HG03460 (cell line): ENCODE measurements at regions not wholly inside any gene's neighbourhood (a gene's known extent, or its start where the extent isn't known, plus 50 kb on each side); places are given as distances from the start of the nearest gene placed in this dataset.
"Not testable (repeated sequence)": the region's sequence is repeated elsewhere in the genome, so short reads cannot be mapped to it uniquely, and the experiment has no call there.

Source experiments
- ATAC-seq: cut with Tn5 transposase; IDR thresholded peaks from one replicate; pipeline ENCODE4 v1.9.1; 2021; ENCODE audit not compliant: unreplicated experiment

DNA sequence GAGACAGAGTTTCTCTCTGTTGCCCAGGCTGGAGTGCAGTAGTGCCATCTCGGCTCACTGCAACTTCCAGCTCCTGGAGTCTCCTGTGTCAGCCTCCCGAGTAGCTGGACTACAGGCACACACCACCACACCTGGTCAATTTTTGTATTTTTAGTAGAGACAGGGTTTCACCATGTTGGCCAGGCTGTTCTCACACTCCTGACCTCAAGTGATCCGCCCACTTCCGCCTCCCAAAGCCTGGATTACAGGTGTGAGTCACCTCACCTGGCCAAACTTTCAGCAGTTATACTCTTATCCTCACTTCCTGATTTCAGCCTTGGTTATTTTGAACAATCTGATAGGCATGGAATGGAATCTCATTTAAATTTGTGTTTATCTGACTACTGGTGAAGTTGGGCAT is 763.0 kb upstream of the TMEM132C start:
- not testable (repeated sequence) for ATAC-seq

GRCh38 chr12:127504874-127505273 is 762.1 kb upstream of the TMEM132C start:
- ATAC-seq: no peak

DNA sequence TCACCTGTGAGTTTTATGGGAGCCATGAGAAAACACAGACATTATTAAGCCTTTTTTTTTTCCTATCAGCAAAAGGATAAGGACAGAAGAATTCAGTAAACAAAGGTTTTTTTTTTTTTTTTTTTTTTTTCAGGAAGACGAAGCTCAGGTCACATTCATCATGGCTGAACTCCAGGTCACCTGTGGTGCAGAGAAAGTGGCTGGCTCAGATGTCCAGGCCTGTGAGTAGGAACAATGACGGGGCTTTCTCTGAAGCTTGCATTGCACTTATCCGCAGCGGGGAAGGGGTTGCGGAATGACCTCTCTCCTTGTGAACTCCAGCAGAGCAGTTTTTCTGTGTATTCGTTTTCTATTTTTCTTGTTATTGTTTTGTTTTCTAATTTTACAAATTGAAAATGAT is 759.6 kb upstream of the TMEM132C start:
- ATAC-seq: no peak

- ATAC-seq: no peak
Measured at GRCh38 chr12:127509066-127509778, 757.7 kb upstream of the TMEM132C start.

DNA sequence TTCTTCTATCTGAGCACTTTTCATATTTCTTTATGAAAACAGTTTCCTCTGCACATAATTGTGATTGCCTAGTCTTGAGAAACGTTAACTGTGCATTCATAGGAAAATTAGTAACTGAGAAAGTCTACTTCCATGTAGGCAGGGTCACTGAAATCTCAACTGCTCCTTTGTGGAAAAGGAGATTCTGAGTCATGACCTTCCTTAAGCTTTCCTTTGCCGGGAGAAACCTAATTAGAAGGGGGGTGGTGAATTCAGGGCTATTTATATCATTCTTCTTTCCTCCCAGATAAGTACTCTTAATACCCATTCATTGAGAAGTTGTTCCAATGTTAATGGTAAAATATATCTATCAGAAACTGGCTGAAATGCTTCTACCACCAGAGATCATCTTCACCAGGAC is 751.0 kb upstream of the TMEM132C start:
- no peak for ATAC-seq

- ATAC-seq: no peak
Measured at GRCh38 chr12:127516467-127516866, 750.5 kb upstream of the TMEM132C start.

GRCh38 chr12:127519779-127520178 is 747.2 kb upstream of the TMEM132C start:
- no peak for ATAC-seq

- no peak for ATAC-seq
Measured at GRCh38 chr12:127526925-127527324, 740.0 kb upstream of the TMEM132C start.

DNA sequence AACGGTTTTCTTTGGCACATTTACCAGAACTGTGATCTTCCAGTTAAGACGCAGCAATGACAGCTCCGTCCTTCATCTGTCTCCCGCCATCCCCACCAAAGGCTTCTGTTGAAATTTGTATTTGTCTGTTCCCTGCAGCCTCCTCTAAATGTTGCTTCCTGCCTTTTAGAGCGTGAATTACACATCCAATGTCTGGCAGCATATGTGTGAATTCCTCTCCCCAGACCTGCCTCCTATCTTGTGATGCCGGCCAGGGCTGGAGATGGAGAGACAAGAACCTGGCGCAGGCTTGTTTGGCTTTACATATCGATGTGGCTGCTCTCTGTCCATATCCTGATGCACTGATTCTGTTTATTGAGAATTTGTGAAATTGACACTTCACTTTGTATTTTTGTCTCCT is 738.4 kb upstream of the TMEM132C start:
- no peak for ATAC-seq

DNA sequence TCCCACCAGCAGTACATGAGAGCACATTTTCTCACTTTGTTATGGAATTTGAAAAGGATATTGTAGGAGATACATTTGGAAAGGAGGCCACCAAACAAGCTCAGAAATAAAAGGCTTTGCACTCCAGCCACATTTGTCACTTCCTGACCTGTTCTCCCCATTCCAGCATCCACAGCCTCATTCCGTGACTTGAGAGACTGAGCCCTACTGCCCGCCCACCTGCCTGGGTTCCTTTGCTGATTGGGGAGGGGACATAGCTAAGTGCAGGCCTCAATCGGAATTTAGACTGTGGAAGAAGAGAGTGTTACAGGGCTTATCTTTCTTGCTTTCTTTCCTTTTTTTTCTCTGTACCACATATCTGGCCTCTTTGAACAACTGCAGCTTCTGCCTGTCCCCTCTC is 735.4 kb upstream of the TMEM132C start:
- no peak for ATAC-seq

- no peak for ATAC-seq
Measured at GRCh38 chr12:127533353-127533752, 733.6 kb upstream of the TMEM132C start.

GRCh38 chr12:127536833-127537428 is 730.0 kb upstream of the TMEM132C start:
- no peak for ATAC-seq

DNA sequence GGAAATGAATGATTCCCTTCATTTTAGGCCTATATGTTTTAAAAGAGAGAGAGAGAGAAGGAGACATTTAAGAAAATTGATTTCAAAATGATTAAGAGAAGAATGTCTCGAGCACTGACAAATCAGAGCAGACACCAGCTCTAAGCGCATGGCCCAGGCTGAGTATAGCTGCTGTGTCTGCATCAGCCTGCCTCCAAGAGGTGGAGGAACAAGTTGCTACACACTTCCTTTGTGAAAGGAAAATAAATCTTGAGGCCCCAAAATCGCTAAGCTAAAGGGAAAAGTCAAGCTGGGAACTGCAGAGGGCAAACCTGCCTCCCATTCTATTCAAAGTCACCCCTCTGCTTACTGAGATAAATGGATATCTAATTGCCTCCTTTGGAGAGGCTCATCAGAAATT is 728.7 kb upstream of the TMEM132C start:
- no peak for ATAC-seq

- no peak for ATAC-seq
Measured at GRCh38 chr12:127539226-127539858, 727.6 kb upstream of the TMEM132C start.

DNA sequence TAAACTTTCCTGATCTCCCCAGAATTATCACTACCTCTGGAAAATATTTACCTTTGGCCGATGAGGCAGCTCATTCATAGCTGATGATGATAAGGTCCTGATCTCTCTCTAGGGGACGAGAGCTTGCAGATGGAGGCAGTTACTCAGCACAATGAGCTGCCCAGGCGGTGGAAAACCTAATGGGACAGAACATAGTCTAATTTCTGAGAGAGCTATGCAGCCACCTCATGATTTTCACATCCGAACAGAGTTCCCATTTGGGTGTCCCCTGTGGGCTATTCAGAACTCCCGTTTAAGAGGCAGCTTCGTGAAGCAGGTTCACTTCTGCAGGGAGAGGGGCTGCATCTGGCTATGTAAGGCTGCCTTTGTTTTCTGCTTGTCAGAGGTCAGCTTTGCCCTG is 724.6 kb upstream of the TMEM132C start:
- no peak for ATAC-seq

DNA sequence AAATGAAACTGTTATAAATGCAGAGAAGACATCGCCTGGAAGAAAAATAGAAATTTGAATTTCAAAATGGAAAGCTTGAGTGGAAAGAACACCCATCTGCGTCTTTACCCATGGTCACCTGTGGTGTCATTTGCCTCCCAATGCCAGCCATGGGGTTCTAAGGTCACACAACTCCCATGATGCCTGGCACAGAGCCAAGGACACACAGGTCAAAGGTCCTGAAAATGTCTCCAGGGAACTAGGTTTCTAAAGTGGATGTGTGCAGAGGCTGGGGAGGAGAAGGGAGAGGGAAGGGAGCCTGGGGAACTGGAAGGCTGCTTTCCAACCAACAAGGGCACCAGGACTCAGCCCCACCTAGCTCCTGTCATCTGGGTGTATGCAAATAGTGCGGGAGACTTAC is 724.0 kb upstream of the TMEM132C start:
- no peak for ATAC-seq

DNA sequence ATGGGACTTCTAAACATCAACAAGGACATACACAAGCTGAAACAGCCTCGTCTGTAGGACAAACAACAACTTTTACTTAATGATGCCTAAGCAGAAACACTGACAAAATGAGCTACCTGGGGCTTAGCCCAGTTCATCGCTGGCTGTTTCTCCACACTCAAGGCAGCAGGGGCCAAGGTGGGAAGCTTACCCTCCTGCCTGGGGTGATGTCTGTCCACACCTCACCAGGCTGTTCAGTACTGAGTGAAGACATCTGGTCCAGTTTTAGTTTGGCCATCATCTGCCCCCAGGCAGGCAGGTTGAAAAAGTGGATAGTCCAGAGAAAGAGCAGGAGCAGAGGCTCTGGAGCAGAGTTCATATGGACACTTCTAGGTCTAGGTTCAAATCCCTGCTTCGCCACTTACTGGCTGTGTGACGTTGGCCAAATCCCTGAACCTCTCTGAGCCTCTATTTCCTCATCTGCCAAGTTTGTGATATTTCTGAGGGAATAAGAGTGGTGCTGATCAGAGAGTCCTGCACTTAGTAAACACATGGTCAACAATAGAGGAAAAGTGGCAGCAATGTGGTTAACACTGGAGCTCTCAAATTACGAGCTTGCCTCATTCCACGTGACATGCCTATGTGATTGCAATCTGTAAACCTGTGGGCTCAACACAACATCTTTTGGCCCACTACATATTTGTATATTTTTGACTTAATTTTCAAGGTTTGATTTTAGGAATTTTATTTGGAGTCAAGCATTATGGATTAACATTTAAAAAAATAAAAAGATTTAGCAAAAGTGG is 720.1 kb upstream of the TMEM132C start:
- ATAC-seq: no peak

- ATAC-seq: no peak
Measured at GRCh38 chr12:127548123-127548553, 718.8 kb upstream of the TMEM132C start.

DNA sequence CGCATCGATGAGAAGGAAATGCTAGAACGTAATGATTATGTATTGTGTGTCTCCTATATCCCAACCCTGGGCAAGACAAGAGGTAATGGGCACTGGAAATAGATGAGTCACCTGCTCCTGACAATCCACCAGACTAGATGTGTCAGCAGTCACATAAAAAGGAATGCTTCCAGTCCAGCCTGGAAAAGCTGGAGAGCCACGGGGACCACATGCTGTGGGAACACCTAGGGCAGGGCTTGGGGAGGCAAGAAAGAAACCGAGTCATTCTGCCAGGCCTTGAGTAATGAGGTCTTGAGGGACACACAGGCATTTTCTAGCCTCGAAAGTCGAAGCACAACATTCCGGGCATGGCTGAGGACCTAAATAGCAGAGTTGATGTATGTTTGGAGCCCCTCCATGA is 716.7 kb upstream of the TMEM132C start:
- ATAC-seq: no peak

DNA sequence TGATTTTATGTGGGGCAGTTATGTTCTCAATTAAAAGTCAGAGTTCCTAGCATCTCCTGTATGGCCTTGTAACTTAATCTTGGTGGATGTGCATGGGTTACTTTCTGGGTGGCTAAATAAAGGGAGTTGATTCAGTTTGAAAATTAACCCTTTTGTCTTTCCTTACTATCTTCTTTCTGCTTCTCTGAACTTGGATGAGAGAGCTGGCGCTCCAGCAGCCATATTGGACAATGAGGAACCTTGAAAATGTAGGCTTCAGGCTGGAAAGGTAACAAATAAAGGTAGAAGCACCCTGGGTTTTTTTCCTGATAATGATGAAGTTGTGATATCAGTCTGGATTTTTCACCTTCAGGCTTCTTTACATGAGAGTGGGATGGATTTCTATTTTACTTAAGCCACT is 714.1 kb upstream of the TMEM132C start:
- no peak for ATAC-seq

DNA sequence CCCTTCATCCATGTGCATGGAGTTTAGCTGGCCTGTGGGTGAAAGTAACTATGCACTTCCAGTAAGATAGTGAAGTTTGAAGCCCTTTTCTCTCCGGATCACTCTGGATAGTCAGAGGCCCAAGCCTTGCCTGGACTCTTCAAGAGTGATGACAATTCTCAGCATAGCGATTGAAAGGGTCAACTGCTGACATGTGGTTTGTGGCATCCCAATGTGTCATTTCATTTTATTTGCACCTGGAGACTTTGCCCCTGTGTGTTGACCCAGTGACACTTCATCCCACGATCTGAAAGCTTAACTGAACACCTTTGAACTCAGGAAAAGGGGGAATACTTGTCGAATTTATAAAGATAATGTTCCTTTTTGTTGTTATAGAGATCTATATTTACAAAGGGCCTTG is 711.9 kb upstream of the TMEM132C start:
- ATAC-seq: no peak
